ENCODE measurements at regions not wholly inside any gene's neighbourhood (a gene's known extent, or its start where the extent isn't known, plus 50 kb on each side); places are given as distances from the start of the nearest gene placed in this dataset.

GRCh38 chr9:19927560-19927959, 138.7 kb upstream of the SLC24A2 start:
- TF ChIP-seq CTCF (IDR thresholded peaks at IDR 0.05; ENCODE audit: insufficient read depth, low read depth, low read length) (no peak), EZH2 (IDR thresholded peaks at IDR 0.05; ENCODE audit: insufficient read depth, low read length) (no peak)

Measured in astrocyte (in vitro differentiated cells and primary cell).